GM19328 (cell line): ENCODE measurements at regions not wholly inside any gene's neighbourhood (a gene's known extent, or its start where the extent isn't known, plus 50 kb on each side); places are given as distances from the start of the nearest gene placed in this dataset.
"Not testable (repeated sequence)": the region's sequence is repeated elsewhere in the genome, so short reads cannot be mapped to it uniquely, and the experiment has no call there.

Experiments
- ATAC-seq: cut with Tn5 transposase; IDR thresholded peaks from one replicate; pipeline ENCODE4 v1.9.1; 2021; ENCODE audit warnings: mild to moderate bottlenecking, moderate library complexity; ENCODE audit not compliant: unreplicated experiment

DNA sequence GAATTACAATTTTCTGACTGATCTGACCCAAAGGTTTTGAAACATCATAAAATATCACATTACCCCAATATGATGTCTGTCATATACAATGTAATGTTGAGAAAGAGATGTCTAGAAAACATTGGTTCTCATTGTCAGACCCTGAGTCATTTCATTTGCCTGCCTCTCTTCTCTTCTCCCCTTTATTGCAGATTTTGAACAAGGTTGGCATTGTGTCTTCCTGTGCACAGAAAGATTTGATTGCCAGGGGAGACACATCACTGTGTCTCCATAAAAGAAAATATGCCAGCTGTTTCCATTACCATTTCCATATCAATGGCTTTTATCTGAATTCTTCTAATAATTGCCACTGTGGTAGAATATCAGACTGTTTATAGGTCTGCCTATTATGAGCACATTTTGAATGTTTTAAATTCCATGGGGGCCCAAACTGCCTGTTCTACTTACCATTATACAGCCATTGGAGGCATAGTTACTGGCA, 65.6 kb downstream of the IFI44 start:
- ATAC-seq, result no peak

DNA sequence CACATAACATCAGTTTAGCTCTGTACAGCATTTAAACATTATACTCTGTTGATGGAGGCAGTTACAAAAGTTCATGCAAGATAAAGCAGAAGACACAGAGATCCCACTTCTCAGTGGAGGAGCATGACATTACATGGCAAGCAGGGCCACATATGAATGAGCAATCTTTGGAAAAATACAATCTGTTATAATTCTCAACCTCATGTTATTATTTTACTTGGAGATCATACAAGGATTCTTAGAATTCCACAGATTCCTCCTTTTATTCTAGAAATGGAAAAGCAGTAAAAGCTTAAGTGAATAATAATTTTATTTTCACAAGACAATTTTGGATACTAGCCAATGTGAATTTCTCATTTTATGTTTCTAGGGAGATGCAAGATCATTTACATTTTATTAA, 66.6 kb downstream of the IFI44 start:
- no peak for ATAC-seq

DNA sequence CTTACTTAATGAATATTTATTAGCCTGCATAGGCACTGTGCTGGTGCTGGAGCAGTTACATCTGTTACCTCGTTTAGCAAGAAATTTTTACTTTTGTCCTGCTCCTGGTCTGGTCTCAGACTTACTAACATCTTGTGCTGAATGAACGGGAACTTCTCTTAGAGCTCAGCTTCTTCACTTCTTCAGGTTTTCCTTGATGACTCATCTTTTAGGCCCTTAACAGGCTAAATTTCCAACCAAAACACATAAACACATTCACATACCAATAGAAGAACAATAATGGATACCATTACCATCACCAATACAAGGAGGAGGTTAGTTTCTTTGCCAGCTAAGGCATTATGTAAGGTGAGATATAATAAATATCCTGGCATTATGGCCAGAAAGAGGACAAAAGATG, 68.9 kb downstream of the IFI44 start:
- ATAC-seq, result no peak

DNA sequence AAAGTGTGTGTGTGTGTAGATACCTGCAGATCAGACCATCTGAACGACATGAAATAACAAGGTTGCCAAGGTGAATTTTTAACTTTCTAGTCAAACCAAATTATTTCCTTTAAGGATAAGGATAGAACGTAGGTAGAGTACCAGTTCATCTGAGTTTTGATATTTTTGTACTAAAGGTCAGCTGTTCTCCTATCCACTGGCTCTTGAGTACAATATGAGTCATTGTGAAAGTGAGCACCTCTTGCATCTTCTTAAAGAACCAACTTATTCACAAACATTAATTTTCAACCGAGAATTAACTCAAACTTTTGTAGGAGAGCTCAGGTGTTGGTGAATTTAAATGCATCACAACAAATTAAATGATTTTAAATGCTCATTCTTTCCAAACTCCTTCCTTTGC, 71.5 kb downstream of the IFI44 start:
- ATAC-seq, result no peak

DNA sequence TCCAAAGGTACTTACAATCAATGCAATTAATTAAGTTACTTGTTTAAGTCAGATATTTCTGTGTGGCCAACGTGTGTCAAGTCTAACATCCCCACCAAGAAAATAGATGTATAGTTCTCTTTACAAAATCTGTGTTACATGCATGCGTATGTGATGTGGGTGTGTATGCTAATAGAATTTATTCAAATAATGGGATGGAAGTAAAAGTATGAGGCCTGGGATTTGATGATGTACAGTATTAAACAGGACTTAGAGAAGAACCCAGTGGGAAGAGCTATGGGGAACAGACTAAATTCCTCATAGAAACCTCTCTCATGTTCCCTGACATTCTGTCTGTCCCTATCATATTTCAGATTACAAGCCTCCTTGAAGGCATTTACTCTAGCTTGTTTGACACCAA, 72.5 kb downstream of the IFI44 start:
- ATAC-seq, result no peak

DNA sequence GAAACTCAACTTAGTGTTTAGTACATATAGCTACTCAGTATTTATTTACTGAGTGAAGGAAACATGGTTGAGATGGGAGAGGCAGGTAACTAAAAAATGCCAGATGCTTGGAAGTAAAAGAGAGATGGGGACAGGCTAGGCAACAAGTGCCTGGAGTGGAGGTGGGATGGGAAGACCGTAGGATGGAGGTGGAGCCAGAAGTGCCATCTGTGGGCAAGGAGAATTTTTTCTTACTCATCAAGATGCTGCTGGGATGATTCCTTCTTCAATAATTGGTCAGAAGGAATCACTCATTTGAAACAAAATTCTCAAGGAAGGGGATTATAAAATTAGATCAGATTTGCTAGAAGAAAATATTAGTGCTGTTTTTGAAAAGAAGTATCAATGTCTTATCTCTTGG, 72.9 kb downstream of the IFI44 start:
- no peak for ATAC-seq

DNA sequence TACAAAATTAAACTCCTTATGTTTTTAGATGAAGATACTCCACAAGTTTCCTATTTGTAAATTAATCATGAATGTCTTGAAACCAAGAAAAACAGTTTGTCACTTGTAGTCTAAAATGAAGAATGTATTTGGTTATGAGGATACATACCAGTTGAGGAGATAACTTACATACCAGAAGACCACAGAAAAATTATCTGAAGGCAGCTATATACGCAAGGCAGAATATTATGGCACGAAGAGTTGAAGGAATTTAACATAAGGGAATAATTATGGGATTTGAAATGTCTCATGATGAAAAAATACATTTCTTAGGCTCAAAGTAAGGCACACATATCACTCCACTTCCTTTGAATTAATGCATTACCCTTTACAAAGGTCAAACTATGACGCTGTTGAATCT, 73.3 kb downstream of the IFI44 start:
- ATAC-seq, result no peak

DNA sequence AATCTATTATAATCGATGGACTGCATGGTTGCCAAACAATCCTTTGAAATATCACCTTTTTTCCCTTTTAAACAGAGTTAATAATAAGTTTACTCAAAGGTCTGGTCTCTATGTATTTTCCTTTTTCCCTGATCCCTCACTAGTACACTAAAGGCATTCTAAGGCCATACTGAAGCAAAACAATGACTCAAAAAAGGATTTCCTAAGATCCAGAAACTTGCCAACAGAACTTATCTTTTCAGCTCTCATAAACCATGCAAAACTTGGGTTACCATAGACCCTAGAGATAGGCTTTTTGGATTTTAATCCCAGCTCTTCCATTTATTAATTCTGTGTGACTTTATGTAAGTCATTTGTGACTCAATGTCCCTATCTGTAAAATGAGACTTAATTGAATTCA, 77.1 kb downstream of the IFI44 start:
- ATAC-seq, result no peak

DNA sequence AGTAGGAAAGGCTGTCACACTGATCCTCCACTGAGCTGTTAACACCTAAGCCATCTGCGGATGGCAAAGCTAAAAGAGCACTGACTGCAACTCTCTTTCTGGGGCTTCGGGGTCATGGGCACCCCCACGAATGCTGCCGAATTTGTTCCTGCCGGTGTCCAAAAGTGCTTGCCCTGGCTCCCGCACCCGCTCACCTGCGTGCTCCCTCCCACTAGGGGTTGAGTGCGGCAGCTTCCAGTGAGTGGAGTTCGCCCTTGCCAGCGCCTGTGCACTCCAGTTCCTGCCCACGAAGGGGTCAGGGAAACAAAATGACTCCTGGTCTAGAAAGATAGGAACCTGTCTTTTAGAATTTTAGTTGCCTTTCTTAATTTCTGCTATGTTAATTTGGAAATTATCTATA, 78.7 kb downstream of the IFI44 start:
- ATAC-seq, result no peak

DNA sequence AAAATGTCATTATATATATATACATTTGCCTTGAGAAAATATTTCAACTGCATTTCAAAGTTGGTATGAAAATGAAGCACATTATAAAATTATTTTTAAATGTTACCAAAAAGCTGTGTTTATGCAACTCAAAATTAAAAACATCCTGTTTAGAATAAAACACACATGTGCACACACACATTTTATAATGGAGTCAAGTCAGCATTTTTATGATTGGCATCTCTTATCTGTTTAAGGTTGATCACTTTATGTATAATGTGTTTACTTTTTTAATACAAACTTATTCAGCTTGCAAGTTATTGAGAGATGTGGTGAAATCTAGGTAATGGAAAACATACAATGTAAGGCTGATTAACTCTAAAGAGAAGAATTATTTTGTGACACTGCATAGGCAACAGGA, 80.4 kb downstream of the IFI44 start:
- no peak for ATAC-seq

DNA sequence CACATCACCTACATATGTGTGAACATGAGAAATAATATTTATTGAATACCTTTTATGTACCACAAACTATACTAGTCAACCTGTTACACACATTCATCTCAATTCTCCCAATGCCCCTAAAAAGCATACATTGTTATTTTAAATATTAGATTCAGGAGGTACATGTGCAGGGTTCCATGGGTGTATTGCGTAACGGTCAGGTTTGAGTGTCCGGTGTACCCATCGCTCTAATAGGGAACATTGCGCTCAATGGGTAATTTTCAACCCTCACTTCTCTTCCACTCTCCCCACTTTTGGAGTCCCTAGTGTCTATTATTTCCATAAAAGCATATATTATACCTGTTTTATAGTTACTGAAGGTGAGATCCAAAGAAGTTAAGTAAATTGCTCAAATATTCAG, 82.0 kb downstream of the IFI44 start:
- no peak for ATAC-seq

DNA sequence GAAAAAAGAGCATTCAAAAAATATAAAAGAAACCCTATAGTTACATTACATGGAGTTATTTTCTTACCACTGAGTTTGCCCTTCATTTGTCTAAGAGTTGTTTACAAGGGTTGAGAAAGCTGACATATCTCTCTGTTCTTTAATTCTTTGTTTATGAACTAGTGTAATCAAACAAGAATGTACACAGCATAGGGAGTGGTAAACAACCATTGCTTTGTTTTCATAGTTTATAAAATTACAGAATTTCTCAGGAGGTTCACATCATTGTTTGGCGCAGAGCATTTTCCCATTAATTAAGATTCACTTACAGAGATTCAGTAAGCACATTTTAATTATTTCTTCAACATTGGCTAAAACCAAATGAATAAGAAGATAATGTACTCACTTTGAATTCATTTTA, 87.6 kb downstream of the IFI44 start:
- ATAC-seq, result no peak

DNA sequence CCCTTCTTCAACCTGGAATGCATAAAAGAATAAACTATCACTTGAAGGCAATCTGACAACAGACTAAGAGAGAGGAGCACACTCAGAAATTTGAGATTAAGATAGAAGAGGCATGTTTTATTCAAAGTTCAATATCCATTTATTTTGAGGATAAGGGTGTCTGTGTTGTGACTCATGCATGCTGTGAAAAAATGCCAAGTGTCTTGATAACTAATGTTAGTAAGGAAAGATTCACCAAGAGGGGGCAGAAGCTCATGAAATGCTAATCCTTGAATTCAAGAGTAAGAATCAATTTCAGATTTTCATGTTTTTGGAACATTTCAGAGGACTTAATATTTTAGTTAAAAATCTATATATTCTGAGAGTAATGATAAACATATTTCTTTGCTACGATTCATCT, 94.0 kb downstream of the IFI44 start:
- no peak for ATAC-seq

DNA sequence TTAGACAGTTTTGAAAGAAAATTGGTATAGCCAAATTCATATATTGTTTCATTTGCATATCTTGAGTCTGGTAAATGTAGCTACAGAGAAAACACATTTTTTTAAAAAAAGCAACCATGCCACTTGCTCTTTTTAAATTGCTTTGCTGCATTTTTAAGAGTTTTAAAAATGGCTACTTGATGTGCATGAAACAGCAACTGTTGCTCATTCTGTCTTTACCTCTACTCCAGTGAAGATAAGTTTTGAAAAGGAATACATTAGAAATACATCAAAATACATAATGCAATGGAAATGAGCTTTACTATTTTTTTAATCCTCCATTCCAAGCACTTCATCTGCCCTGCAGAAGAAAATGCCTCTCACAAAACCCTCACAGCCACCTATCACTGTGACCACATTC, 95.5 kb downstream of the IFI44 start:
- no peak for ATAC-seq

DNA sequence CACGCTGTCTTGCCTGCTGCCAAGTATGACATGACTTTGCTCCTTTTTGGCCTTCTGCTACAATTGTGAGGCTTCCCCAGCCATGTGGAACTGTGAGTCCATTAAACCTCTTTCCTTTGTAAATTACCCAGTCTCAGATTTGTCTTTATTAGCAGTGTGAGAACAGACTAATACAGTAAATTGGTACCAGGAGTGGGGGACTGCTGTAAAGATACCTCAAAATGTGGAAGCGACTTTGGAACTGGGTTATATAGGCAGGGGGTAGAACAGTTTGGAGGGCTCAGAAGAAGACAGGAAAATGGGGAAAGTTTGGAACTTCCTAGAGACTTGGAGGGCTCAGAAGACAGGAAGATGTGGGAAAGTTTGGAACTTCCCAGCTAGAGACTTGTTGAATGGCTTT, 104.0 kb downstream of the IFI44 start:
- ATAC-seq, result not testable (repeated sequence)

DNA sequence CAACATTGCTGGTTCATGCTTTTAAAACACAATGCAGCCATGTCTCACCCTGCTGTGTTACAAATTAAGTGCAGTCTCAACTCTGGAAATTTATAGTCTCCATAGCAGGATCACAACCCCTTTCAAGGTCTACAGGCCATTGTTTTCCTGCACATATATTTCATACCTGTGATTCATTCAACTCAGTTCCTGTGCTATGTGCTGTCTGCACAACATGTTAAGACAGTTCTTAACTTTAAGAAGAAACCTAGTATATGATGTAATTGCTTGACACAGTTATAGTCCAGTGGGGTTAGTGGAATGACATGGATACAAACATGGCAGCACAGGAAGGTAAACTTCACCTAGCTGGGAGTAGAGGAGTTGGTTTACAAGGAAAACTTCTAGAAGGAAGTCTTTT, 106.4 kb downstream of the IFI44 start:
- ATAC-seq, result no peak

DNA sequence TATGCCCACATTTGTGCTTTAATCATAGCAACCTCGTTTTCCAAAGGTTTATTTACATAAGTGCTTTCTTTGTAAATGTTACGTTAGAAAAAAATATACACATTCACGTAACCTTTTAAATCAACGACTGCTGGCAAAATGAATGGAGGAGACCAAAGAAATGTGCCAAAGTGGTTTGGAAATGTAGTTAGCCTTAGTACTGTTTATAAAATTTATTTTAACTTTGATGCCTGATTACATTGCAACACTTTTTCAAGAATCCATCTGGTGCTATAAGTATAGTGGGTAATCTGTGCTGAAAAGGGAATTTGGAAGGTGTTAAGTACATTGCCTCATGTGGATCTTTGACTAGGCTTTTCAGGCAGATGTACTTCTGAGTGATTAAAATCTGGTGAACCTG, 108.9 kb downstream of the IFI44 start:
- ATAC-seq, result no peak

DNA sequence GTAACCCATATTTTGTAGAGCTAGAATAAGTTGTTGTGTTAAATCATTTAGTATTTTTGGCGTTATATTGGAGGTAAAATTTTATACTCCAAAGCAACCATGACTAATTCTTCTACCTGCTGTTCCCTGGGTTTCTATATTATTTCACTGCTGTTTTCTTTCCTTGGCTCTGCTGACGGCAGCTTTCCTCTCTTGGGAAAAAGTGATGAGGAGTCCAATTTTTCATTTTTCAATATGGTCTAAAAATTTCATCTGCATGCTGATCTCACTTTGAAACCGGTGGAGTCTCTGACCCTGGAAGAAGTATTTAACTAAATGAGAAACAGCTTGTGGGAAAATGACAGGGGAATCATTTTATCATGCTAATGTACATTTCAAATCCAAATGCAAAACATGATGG, 110.2 kb downstream of the IFI44 start:
- no peak for ATAC-seq

DNA sequence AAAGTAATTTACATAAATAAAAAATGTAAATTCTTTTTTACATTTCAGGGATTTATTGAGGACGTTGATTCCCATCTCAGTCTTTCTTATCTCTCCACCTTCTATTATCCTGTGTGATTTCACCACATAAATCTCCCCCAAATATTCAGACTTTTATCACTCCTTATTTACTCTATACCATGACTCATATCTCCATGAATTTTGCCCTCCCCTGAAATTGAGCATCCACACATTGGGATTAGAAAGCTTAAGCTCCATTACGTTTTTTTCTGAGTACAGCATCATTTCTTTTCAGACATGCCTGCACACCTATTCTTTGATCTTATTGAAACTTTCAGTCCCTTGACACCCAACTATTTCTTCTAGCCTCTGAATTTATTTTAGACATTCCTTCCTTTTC, 111.2 kb downstream of the IFI44 start:
- no peak for ATAC-seq

DNA sequence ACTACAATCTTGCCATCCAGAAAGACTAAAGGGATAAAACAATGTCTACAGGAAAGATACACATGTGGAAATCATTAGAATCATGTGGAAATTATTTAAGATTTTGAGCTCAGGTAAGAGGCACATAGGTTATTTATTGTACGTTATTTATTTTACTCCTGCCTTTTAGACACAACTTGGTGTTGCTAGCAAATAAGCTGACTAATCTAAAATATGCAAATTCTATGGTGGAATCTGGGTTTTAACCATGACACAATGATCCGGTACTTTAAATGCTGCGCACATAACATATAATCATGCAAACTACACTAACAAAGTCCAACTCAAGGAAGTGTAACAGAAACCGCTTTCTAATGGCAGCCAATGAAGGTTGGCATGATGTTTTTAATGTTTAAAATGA, 112.5 kb downstream of the IFI44 start:
- no peak for ATAC-seq

DNA sequence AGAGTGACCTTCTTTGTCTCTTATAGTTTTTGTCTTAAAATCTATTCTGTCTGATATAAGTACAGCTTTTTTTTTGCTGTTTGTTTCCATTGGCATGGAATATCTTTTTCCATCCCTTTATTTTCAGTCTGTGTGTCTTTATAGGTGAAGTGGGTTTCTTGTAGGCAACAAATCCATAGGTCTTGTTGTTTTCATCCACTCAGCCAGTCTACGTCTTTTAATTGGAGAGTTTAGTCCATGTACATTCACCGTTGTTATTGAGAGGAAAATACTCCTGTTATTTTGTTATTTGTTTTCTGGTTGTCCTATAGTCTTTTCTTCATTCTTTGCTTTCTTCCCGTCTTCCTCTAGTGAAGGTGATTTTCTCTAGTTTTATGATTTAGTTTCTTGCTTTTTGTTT, 115.9 kb downstream of the IFI44 start:
- no peak for ATAC-seq

DNA sequence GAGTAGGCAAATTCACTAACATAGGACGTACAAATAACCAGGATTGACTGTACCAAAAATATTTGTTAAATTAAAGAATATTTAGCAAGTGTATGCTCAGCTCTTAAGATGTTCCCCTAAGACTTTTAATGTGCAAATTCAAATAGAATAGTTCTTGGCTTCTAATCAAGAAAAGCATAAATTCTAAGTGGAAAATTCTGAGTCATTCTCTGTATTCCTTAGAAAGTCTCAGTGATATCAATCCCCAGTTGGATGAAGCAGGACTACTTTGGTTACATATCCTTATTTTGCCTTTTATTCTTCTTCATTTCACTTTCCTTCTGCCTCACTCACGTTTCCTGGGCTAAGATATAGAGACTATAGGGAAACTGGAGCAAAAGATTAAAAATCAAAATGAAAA, 130.2 kb downstream of the IFI44 start:
- no peak for ATAC-seq

DNA sequence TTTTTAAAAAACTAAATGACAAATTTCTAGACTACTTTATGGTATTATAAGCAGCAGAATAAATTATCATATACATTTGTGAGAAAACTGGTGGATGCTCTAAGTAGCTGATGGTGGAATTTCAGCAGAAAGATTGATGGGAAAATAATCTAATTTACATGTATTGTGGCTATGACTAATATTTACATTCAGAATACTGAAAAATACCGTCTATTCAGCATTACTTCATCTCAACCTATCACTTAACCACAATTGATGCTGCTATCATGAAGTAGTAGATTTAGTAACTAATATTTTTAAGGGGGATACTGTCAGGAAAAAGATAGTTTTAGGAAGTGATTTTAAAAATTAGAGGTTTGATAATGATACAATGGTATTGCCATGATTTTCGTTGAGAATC, 137.9 kb downstream of the IFI44 start:
- ATAC-seq, result no peak

DNA sequence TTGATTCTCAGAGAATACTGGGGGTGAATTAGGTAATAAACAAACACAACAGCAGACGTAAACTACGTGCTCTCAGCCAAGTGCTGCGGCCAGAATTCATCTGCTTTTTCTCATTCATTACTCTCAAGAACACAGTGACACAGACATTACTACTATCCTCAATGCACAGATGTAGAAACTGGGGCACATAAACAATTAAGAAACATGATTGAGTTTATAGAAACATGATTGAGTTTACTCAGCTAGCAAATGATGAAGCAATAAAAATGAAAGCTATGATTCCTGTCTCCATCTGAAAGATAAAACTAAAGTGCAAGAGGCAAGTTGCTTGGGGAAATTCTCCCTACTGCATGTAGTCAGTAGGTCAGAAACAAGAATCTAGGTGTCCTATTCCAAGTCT, 140.5 kb downstream of the IFI44 start:
- no peak for ATAC-seq
